ENCODE measurements at regions not wholly inside any gene's neighbourhood (a gene's known extent, or its start where the extent isn't known, plus 50 kb on each side); places are given as distances from the start of the nearest gene placed in this dataset.
"Not testable (repeated sequence)": the region's sequence is repeated elsewhere in the genome, so short reads cannot be mapped to it uniquely, and the experiment has no call there.

DNA sequence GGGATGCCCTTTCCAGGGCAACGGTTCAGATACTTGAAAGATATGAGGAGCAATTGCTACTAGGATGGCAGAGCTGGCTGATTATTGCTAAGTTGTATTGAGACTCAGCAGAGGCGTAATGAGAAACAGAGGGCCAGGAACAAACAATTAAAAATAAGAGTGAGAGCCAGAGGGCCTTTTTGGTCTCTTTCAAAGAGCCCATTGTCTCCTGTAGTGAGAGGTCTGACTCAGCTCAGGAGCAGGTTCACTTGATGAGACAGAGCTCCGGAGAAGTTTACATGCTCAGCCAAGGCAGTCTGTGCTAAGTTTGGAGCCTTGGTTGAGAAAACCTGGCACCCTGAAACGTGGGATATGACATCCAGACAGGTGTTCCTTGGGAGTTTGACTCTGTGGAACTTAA is 303.9 kb upstream of the DLGAP1 start:
- DNase-seq: no peak

DNA sequence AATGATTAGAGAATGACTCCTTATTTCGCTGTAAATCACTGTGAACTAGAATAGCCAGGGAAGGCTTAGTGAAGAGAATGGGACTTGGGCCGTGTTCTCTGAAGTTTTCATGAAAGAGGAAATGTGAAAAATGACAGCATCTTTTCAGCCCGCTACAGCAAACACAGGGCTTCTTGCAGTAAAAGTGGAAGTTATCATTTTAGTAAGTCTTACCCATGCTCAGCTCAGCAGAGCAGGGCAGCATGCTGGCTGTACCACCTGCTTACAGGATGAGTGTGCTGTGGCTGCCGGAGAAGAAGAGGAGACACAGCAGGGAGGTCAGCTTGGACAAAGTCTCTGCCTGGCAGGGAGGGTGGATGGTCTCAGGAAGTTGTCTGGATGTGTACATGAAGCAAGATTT is 300.7 kb upstream of the DLGAP1 start:
- no peak for DNase-seq

DNA sequence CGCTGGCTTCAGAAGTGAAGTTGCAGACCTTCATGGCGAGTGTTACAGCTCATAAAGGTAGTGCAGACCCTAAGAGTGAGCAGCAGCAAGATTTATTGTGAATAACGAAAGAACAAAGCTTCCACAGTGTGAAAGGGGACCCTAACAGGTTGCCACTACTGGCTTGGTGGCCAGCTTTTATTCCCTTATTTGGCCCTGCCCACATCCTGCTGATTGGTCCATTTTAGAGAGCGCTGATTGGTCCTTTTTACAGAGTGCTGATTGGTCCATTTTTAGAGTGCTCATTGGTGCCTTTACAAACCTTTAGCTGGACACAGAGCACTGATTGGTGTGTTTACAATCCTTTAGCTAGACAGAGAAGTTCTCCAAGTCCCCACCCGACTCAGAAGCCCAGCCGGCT is 298.0 kb upstream of the DLGAP1 start:
- not testable (repeated sequence) for DNase-seq

DNA sequence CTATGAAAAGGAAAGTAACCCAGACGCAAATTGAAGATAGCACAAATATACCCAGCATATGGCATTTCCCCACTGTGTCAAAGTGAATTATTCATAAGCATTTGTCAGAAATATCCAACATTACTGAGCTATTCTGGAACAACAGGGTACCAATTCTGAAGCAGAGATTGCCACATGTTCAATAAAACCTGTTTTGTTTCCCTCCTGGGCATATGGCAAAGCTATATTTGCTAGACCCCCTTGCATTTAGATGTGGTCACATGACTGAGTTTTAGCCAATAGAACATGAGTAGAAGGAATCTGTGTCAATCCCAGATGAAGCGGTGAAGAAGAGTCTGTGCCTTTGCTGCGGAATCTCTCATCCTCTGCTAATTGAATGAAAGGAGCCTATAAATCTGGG is 296.4 kb upstream of the DLGAP1 start:
- DNase-seq: no peak

DNA sequence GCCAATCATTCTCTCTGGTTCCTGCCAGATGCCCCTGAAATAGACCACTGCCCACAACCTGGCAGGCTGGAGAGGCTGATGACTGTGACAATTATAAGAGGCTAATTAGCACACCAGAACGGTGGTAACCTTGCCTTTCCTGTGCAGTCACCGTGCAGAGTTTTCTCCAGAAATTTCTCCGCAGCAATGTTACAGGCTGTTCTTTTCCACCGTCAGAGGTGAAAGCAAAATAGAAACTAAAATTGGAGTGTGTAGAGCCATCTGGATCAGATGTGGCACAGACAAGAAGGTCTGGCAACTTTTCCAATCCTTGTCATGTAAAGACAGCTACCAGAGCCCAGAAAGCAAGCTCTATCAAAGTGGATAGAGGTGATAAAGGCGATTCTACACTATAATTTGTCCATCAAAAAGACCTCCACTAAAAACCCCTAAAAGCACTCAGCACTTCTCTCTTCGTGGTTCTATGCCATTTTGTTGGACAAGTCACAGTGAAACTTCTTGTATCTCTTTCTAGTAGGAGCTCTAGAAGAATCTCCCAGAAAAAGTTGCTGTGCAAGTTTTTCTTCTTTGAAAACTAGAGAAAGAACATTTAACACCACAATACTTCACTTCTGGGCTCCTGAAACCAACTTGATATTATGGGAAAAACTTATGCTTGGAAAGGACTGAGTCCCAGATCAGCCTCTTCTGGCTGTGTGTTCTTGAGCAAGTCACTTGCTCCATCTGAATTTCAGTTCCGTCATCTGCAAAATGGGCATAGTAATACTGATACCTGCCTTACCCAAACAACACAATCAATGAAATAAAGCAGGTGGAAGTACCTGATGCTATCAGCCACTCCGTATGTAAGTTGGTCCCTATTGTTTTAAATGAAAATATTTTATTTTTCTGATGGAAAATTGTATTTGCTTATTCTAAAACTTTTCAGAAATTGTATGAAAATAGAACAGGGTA is 295.6 kb upstream of the DLGAP1 start:
- DNase-seq: no peak

DNA sequence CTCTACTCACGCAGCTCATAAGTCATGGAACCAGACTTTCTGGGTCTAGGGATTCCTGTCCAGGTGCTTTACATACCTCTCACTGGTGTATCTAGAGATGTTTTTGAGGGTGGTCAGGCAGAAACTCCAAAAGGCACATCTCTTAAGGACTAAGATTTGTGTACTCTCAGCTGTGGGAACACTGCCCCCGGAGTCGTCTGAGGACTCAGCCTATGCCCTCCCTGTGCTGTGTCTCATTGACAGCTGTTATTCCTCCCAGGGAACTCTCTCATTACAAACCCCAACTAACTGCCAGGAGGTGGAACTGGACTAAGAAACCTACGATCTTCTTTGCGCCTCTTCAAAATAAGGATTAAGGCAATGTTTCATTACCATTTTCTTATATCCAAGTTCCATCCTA is 293.9 kb upstream of the DLGAP1 start:
- no peak for DNase-seq

DNA sequence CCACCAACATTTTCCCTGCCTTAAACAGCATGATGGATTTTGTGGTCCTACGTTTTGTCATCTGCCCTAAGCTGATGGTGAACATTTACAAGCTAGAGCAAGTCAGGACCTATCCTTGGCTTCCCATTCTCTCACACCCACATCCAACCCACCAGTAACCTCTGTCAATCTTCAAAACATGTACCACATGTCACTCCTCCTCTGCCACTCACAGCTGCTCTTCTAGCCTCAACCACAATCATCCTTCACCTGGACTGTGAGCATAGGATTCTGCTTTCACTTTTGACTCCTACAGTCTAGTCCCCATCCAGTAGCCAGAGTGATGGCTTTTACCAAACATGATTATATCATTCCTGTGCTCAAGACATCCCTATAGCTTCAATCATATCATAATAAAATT is 279.8 kb upstream of the DLGAP1 start:
- no peak for DNase-seq

DNA sequence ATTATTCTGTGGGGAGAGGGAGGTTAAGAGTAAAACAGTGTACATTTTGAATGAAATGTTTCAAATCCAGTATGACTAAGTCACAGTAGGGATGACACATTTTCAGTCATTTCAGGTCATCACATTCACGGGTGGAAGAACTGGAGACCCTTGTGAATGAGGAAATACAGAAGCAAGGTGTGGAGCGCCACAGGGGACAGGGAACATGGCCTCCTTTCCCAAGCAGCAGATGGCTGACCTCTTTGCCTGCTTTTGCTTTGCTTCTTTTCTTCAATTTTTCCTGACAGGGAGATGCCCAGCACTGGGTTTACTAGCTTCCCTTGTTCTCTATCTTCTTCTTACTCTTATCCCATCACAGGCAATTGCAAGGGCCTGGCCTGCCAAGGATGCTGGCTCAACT is 278.9 kb upstream of the DLGAP1 start:
- no peak for DNase-seq

DNA sequence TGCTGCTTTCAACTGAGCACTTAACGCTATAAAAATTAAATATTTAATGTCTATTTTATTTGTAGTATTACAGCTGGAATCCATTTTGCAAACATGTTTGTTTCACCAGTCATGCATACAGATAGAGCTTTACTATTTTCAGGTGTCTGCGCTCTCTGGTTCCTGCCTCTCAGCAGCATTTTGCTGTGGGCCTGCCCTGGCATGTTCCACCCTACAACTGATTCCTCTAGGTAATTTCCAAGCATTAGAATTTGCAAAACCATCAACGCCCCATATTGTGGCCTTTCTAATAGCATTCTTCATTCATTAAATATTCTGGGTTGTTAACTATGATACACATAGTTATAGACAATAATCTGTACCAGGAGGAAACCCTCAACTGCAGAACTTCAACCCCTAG is 266.4 kb upstream of the DLGAP1 start:
- DNase-seq: no peak

DNA sequence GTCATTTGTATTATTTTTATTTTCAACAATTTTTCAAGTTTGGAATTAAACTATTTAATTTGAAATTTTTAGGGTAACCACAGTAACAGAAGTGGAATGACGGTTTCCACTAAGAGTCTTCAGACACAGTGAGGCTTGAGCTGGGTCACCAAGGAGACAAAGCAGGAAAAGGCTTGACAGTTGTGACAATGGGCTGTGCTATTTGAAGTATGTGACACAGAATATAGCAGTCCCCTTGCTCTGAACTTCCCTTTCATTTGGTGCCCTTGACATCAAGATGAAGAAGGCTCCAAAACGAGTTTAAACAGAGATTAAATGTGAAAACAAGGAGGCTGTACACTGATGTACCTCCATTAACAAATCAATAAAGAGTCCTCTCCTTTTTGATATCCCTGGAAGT is 265.4 kb upstream of the DLGAP1 start:
- DNase-seq: no peak

DNA sequence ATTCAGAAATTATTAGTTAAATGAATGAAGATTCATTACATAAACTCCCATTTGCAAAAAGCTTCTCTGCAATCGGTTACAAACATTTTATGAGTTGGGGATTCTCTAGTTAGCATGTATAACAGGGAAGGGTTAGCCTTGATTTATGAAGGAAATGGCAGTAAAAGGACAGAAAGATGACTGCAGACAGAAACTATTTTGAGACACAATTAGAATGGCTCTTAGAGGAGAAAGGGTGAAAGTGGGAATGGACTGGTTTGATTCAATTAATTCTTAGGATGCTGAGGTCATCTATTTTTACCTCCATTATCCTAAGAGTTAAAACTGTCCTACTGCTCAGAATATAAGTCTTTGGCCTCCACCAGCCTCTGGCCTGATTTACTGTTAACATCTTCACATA is 250.8 kb upstream of the DLGAP1 start:
- DNase-seq: no peak

DNA sequence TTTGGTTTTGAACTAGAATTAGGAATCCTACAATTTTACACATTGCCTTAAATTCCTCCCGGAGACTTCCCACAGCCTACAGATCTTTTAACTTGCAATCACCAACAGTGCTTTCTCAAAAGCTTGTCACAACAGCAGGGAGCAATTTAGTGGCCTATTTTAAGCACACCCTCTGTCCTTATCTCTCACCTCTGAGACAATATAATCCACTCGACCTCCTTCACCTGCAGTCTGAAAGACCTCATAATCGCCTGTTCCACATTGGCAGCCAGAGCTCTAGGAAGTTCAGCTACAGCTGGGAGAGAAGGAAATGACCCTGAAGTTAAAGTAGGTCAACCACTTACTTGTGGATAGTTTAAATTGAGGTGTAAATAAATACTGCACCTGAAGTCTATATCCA is 249.7 kb upstream of the DLGAP1 start:
- DNase-seq: no peak

DNA sequence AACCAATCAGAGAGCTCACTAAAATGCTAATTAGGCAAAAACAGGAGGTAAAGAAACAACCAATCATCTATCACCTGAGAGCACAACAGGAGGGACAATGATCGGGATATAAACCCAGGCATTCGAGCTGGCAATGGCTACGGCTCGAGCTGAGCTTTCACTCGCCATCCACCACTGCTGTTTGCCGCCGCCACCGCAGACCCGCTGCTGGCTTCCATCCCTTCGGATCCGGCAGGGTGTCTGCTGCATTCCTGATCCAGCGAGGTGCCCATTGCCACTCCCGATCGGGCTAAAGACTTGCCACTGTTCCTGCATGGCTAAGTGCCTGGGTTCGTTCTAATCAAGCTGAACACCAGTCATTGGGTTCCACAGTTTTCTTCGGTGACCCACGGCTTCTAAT is 236.7 kb upstream of the DLGAP1 start:
- DNase-seq: no peak

DNA sequence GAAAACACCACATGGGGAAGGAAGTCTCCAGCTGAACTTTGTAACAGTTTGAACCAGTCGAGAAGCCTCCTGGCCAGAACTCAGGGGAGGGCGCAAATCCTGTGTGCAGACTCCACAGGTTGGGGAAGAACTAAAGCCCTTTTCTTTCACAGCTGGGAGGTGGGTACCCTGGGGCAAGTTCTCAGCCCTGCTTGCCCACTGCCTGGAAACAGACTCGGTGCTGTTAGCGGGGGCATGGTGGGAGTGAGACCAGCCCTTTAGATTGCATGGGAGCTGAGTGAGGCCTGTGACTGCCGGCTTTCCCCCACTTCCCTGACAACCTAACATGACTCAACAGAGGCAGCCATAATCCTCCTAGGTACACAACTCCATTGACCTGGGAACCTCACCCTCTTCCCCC is 223.6 kb upstream of the DLGAP1 start:
- not testable (repeated sequence) for DNase-seq

DNA sequence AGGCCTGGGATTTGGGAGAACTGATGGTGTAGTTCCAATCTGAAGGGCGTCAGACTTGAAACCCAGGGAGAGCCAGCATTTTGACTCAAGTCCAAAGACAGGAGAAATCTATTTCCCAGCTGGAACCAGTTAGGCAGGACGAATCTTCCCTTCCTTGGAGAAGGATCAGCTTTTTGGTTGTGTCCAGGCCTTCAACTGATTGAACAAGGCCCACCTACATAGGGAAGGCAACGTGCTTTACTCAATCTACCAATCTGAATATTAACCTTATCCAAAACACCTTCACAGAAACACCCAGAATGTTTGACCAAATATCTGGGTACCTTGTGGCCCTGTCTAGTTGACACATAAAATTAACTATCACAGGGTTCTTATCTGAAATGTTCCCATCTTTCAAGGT is 221.9 kb upstream of the DLGAP1 start:
- no peak for DNase-seq

DNA sequence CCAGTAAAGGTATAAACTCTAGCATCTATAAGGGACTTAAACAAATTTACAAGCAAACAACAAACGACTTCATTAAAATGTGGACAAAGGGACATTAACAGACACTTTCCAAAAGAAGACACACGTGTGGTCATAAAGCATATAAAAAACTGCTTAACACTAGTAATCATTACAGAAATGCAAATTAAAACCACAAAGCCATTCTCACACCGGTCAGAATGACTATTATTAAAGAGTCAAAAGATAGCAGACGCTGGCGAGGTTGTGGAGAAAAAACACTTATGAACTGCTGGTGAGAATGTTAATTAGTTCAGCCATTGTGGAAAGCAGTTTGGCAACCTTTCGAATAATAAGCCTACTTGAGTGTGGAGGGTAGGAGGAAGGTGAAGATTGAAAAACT is 217.1 kb upstream of the DLGAP1 start:
- DNase-seq: no peak

DNA sequence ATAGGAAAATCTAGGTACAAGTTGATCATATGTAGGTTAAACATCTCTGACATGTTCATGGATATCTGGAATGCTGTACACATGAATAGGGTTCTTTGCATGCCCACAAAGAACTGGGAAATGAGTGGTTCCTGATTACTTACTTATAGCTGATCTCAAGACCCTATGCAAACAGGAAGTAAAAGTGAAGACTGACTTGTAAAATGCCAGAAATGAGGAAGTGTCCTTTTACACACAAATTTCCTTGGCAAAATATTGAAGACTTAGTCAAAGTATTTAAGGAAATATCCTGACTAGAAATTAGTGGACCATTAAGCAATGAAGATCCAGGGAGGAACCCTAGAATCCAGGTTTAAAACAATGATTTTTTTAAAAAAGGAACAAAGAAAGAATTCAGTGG is 203.7 kb upstream of the DLGAP1 start:
- no peak for DNase-seq

DNA sequence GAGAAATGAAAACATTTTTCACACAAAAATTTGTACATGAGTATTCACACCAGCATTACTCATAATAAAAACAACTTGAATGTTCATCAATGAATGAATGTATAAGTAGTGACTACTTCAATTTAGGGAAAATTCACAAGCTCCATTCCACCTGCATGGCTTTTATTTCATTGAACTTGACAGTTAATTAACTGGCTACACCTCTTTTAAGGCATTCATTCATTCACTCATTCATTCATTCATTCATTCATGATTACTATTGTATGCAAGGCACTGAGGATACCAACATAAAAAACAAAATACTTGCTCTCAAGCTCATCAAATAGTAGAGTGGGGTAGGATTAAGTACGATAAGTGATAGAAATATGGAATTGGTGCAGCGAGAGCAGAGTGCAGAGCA is 198.3 kb upstream of the DLGAP1 start:
- DNase-seq: no peak

DNA sequence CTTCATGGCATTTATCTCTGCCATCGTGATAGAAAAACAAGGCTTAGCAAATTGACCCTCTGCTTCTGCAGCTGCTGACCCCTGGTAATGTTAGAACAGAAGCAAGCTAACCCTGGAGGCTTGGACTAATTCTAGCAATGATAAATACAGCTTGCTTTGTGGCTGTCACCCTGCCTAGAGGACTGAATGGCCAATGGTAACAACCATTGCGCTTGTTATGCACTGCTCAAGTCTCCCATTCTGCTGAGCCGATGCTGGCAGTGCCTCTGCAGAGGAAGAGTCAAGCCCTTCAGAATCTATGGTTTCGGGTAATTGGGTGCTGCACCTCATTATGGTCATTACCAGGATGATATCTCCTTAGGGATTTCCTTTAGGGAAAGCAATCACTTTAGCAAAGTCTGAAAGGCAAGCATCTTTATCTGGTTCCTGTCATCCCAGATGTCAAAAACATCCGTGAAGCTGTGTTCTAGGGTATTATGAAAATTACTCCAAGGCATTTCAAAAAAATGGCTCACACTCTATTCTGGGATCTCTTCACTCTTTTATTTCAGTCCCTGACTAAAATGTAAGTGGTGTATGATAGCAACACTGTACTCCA is 186.8 kb upstream of the DLGAP1 start:
- DNase-seq: no peak

DNA sequence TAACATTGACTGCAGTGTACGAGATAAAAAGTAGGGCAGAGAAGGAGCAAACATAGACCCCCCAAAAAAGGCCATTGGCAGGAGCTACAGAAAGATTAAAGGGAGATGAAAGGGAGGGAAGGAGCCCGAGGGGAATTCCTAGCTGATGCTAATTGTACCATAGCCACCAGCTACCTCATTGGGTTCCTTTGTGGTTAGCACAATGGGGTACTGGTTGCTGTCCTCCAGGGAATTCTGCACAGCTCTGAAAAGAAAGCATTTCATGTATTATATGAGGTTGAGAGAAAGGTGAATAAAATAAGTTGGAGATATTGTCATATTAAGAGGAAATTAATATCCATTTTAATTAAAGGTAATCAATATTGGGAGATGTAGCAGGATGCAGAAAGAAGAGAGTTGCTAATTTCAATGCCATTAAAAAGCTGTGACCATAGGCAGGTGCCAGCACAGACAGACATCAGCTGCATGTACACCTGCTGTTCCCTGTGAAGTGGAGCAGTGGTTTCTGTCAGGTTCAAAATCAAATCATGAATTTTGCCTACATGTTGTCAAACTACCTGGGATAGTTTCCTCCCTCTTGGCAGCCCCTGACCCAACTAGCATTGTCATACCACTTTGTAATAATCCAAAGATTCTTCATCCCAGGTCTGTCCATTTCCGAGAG is 185.4 kb upstream of the DLGAP1 start:
- DNase-seq: no peak

DNA sequence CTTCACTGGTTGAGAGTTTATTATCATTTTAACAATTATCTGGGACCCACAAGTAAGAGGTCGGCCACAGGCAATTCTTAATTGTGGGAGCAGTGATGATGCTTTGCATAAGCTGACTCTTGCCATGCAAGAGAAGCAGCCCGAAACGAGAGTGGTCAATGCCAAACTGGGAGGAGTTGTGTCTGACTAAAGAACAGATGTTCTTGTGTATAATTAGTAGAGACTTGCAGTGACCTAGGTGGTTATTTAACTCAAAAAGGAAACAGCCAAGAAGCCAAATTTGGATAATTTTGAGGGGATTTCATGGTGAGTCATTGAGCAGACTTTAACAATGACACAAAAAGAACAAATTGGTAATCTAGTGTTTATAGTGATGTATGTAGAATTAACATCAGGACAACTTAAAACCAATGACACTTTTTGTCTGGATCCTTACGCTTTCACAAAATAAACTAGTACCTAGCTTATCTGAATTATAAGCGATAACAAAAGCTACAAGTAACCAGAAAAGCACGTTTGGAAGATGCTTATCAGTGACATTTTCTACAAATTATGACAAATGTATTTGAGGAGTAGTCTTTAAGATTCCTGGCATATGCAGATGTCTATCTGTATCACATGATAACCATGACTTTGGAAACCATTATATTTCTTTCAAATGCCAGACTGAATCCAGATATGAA is 184.7 kb upstream of the DLGAP1 start:
- no peak for DNase-seq

DNA sequence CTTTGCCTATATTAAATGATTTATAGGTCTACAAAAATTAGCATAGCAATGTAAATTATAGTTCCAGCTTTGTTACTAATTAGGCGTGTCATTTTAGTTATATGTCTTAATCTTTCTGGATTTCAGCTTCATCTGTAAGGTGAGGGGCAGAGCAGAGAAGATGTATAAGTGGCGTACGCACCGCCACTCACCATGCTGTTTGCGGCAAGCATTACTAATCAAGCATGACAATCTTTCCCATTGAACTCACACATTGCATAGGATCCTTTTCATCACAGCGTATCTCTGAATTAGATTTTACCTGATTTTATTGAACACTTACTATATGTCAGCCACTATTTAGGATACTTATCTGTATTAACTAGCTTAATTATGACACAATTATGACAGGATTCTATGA is 183.6 kb upstream of the DLGAP1 start:
- no peak for DNase-seq

DNA sequence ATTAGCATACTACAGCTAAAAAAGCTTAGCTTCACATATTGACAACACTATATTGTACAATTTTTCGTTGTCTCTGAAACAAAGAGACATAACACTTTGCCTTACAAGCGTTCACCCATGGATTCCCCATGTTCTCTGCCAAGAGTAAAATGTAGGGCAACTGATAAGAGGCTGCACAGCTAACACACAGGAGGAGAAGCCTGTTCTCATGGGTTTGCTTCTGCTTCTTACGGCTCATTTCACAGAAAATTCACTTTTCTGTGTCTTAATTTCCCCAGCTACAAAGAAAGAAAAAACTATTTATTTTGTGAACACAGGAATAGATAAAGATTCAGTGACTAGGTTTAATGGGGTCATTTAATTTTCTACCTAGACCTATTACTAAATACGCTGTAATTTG is 182.8 kb upstream of the DLGAP1 start:
- DNase-seq: no peak

DNA sequence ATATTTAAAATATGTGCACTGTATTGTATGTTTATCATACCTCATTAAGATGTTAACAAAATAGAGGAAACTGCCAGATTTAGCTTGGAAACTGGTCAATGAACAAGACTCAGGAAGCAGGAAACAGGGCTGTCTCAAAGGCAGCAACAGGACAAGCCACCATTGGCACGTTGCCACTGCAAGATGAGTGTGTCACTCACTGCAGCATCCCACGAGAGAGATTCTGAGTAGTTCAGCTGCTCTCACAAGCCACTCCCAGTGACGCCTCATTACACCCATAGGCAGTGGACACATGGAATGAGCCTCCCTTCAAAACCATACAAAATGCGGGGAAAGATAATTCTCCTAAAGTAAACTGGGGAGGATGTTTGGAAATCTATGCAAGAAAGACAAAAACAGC is 181.9 kb upstream of the DLGAP1 start:
- no peak for DNase-seq

Measured in activated CD4-positive, alpha-beta T cell treated with anti-CD3 and anti-CD28 coated beads, Interleukin-10, Interleukin-2, amounts not matched to agents 100 ng/mL and 50 ng/mL, durations not matched to agents 16 hours and 8 hours (primary cell).